Liver (tissue), 8 donors: ENCODE measurements at regions not wholly inside any gene's neighbourhood (a gene's known extent, or its start where the extent isn't known, plus 50 kb on each side); places are given as distances from the start of the nearest gene placed in this dataset.

Experiments
- DNase-seq: peaks from one replicate; pipeline ENCODE4 v3.0.0-alpha.2; 2017; ENCODE audit warnings: low spot score
- H3K27ac ChIP-seq, 2 donors: one replicate each; pipeline ENCODE4 v1.7.0; 2013; ENCODE audit warnings: inconsistent platforms in 2 of 2, low read length in 2 of 2, control low read depth in 1 of 2, low read depth in 1 of 2, mild to moderate bottlenecking in 1 of 2
- H3K27me3 ChIP-seq, 4 donors: one replicate each; pipeline versions ENCODE4 v1.6.1 to v1.7.0; 2013; ENCODE audit warnings: low read length in 3 of 4, inconsistent platforms in 1 of 4, mild to moderate bottlenecking in 1 of 4, moderate library complexity in 1 of 4; ENCODE audit not compliant: control insufficient read depth in 4 of 4, insufficient read depth in 4 of 4
- H3K36me3 ChIP-seq, 4 donors: one replicate each; pipeline versions ENCODE4 v1.6.1 to v1.7.0; 2013; ENCODE audit warnings: low read length in 3 of 4, mild to moderate bottlenecking in 3 of 4, low read depth in 1 of 4, moderate library complexity in 1 of 4; ENCODE audit not compliant: control insufficient read depth in 4 of 4, insufficient read depth in 3 of 4
- H3K4me1 ChIP-seq, 4 donors: one replicate each; pipeline versions ENCODE4 v1.6.1 to v1.7.0; 2013; ENCODE audit warnings: low read length in 3 of 4, mild to moderate bottlenecking in 3 of 4, moderate library complexity in 1 of 4; ENCODE audit not compliant: control insufficient read depth in 4 of 4, insufficient read depth in 4 of 4
- H3K4me3 ChIP-seq, 3 donors: one replicate each; pipeline versions ENCODE4 v1.6.1 to v1.7.0; 2013; ENCODE audit warnings: low read length in 3 of 3, control low read depth in 1 of 3, low read depth in 1 of 3, mild to moderate bottlenecking in 1 of 3
- H3K9ac ChIP-seq, 2 donors: one replicate each; pipeline ENCODE4 v1.7.0; 2013; ENCODE audit warnings: low read length in 2 of 2, mild to moderate bottlenecking in 2 of 2, moderate library complexity in 2 of 2, control low read depth in 1 of 2, low read depth in 1 of 2
- H3K9me3 ChIP-seq, 4 donors: one replicate each; pipeline versions ENCODE4 v1.6.1 to v1.7.0; 2013; ENCODE audit warnings: low read length in 3 of 4; ENCODE audit not compliant: control insufficient read depth in 4 of 4
- ATF3 ChIP-seq: IDR thresholded peaks from 2 replicates; pipeline ENCODE4 v1.6.1; 2016; ENCODE audit warnings: antibody characterized with exemption
- CTCF ChIP-seq: fragments of 150-350 bp; IDR thresholded peaks from 2 replicates; pipeline ENCODE4 v1.5.1; 2017; ENCODE audit warnings: improper control_type of control experiment, low read depth, low read length; ENCODE audit not compliant: missing input control
- EGR1 ChIP-seq, 2 donors: IDR thresholded peaks; 2 replicates each; pipeline ENCODE4 v1.6.1; 2016 to 2018; ENCODE audit warnings: antibody characterized with exemption in 2 of 2, low read depth in 2 of 2
- FOXA1 ChIP-seq: IDR thresholded peaks from 2 replicates; pipeline ENCODE4 v1.6.1; 2016; ENCODE audit warnings: antibody characterized with exemption
- FOXA2 ChIP-seq: IDR thresholded peaks from 2 replicates; pipeline ENCODE4 v1.6.1; 2016; ENCODE audit warnings: antibody characterized with exemption
- GABPA ChIP-seq, 2 donors: IDR thresholded peaks in 1 of 2; conservative IDR thresholded peaks in 1 of 2; 2 replicates each; pipeline ENCODE4 v1.6.1; 2016; ENCODE audit warnings: antibody characterized with exemption in 2 of 2, mild to moderate bottlenecking in 1 of 2, moderate library complexity in 1 of 2
- HNF4A ChIP-seq, 2 donors: conservative IDR thresholded peaks; 2 replicates each; pipeline ENCODE4 v1.6.1; 2016; ENCODE audit warnings: antibody characterized with exemption in 2 of 2, mild to moderate bottlenecking in 2 of 2
- HNF4G ChIP-seq: IDR thresholded peaks from 2 replicates; pipeline ENCODE4 v1.6.1; 2016; ENCODE audit warnings: antibody characterized with exemption
- JUND ChIP-seq, 2 donors: IDR thresholded peaks; 2 replicates each; pipeline ENCODE4 v1.6.1; 2016; ENCODE audit warnings: antibody characterized with exemption in 2 of 2
- NR2F2 ChIP-seq: IDR thresholded peaks from 2 replicates; pipeline ENCODE4 v1.6.1; 2016; ENCODE audit warnings: antibody characterized with exemption
- RAD21 ChIP-seq, 2 donors: IDR thresholded peaks; 2 replicates each; pipeline ENCODE4 v1.6.1; 2016; ENCODE audit warnings: antibody characterized with exemption in 2 of 2, mild to moderate bottlenecking in 2 of 2
- REST ChIP-seq: IDR thresholded peaks from 2 replicates; pipeline ENCODE4 v1.6.1; 2016; ENCODE audit warnings: antibody characterized with exemption, mild to moderate bottlenecking
- RXRA ChIP-seq, 2 donors: IDR thresholded peaks; 2 replicates each; pipeline ENCODE4 v1.6.1; 2017 to 2018; ENCODE audit warnings: antibody characterized with exemption in 2 of 2, mild to moderate bottlenecking in 1 of 2
- SP1 ChIP-seq: IDR thresholded peaks from 2 replicates; pipeline ENCODE4 v1.6.1; 2018; ENCODE audit warnings: antibody characterized with exemption, mild to moderate bottlenecking
- TAF1 ChIP-seq: conservative IDR thresholded peaks from 2 replicates; pipeline ENCODE4 v1.6.1; 2016; ENCODE audit warnings: antibody characterized with exemption, mild to moderate bottlenecking
- YY1 ChIP-seq: IDR thresholded peaks from 2 replicates; pipeline ENCODE4 v1.6.1; 2016; ENCODE audit warnings: antibody characterized with exemption, mild to moderate bottlenecking
- WGBS: extraction: QIAGEN DNeasy Blood & Tissue Kit; methylation state at CpG from one replicate; pipeline ENCODE4 v1.1.7; 2013; 5-methylcytosine and 5-hydroxymethylcytosine counted together
- TF ChIP-seq, protein P1 (sequence below): IDR thresholded peaks from 2 replicates; pipeline ENCODE4 v1.6.1; 2016; ENCODE audit warnings: antibody characterized with exemption
- donor health status: healthy.
- donor health status: healthy.
- donor health status: healthy.
- donor health status: healthy.
- donor health status: healthy.

DNA sequence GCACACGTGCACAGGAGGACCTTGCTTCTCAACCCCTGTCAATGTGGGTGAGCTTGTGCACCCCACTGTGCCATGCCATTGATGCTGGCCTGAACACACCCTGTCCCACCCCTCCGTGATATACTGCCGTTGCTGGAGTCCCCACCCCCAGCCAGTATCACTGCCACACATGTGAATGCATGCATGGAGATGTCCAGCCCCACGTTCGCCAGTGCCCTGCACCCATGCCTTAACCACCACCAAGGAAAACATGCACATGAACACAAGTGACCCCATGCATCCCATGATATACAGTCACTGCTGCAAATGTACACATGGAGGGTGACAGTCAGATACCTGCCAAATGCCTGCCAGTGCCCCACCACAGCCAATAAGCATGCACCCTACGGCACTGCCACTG lies 692.5 kb upstream of the ZWINT start:
- Histone ChIP-seq H3K9ac (no peak overlapping the region), H3K27ac (no peak overlapping the region), H3K4me3 (no peak overlapping the region), H3K27me3 (no peaks in the 10 kb centered on the region), H3K9me3 (peaks cover 0 to 2% (median under 1%) of the 10 kb centered on the region in 4 donors), H3K36me3 (no peaks in the 10 kb centered on the region), H3K4me1 (no peaks in the 10 kb centered on the region)
- no peak for DNase-seq
- WGBS, result 81% methylated on average over 6 of the region's 6 CpGs
- no peak for TF ChIP-seq JUND (IDR thresholded peaks at IDR 0.05)
- no peak for TF ChIP-seq SP1

DNA sequence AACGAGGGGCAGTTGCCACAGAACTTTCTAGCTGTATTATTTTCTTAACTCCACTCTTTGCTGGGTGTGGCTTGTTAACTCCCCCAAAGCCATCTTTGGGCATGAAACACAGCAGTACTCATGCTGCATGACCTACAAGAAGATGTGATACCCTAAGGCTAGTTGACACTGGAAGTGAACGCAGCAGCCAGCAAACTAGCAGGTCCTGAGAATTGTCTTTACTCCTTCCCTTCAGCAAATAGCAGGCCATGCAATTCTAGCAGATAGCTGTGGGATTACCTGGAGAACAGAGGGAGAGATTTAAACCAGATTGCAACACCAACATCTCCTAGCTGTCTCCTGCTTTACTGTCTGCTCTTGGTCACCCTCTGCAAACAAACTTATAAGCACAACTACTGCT lies 688.0 kb upstream of the ZWINT start:
- no peak for TF ChIP-seq NR2F2
- no peak for TF ChIP-seq GABPA (IDR thresholded peaks at IDR 0.05 in 1 of 2, conservative IDR thresholded peaks at IDR 0.05 in 1 of 2)
- TF ChIP-seq RAD21 (IDR thresholded peaks at IDR 0.05), result no peak
- TF ChIP-seq HNF4A (conservative IDR thresholded peaks at IDR 0.05), result no peak
- no peak for TF ChIP-seq EGR1 (IDR thresholded peaks at IDR 0.05; ENCODE audit: low read depth in 2 of 2)
- TF ChIP-seq RXRA (IDR thresholded peaks at IDR 0.05), result no peak
- TF ChIP-seq FOXA1, result no peak
- TF ChIP-seq, protein P1, sequence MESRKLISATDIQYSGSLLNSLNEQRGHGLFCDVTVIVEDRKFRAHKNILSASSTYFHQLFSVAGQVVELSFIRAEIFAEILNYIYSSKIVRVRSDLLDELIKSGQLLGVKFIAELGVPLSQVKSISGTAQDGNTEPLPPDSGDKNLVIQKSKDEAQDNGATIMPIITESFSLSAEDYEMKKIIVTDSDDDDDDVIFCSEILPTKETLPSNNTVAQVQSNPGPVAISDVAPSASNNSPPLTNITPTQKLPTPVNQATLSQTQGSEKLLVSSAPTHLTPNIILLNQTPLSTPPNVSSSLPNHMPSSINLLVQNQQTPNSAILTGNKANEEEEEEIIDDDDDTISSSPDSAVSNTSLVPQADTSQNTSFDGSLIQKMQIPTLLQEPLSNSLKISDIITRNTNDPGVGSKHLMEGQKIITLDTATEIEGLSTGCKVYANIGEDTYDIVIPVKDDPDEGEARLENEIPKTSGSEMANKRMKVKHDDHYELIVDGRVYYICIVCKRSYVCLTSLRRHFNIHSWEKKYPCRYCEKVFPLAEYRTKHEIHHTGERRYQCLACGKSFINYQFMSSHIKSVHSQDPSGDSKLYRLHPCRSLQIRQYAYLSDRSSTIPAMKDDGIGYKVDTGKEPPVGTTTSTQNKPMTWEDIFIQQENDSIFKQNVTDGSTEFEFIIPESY, result no peak
- TF ChIP-seq TAF1, result no peak
- no peak for TF ChIP-seq ATF3
- TF ChIP-seq JUND (IDR thresholded peaks at IDR 0.05), result no peak
- no peak for TF ChIP-seq SP1
- no peak for TF ChIP-seq CTCF
- TF ChIP-seq YY1, result no peak
- no peak for TF ChIP-seq HNF4G
- TF ChIP-seq REST, result no peak
- TF ChIP-seq FOXA2, result no peak
- no peak overlapping the region for H3K9ac ChIP-seq
- WGBS, result 31% methylated on average over 2 of the region's 2 CpGs
- no peak for DNase-seq
- H3K9me3 ChIP-seq, result peaks cover 0 to 2% (median under 1%) of the 10 kb centered on the region in 4 donors
- no peaks in the 10 kb centered on the region for H3K4me1 ChIP-seq
- no peak overlapping the region for H3K27ac ChIP-seq
- H3K27me3 ChIP-seq, result no peaks in the 10 kb centered on the region
- no peak overlapping the region for H3K4me3 ChIP-seq
- H3K36me3 ChIP-seq, result no peaks in the 10 kb centered on the region
